ENCODE measurements at regions not wholly inside any gene's neighbourhood (a gene's known extent, or its start where the extent isn't known, plus 50 kb on each side); places are given as distances from the start of the nearest gene placed in this dataset.

GRCh38 chr3:55327131-55327920 lies 159.8 kb downstream of the WNT5A start:
- Histone ChIP-seq H3K9me3 (no peaks in the 10 kb centered on the region), H3K4me1 (no peaks in the 10 kb centered on the region), H3K36me3 (no peaks in the 10 kb centered on the region), H3K4me3 (no peak overlapping the region), H3K27me3 (no peaks in the 10 kb centered on the region), H3K27ac (no peak overlapping the region)
- DNase-seq (no peak), ATAC-seq (no peak)
- intact Hi-C loops (cut with DNase I): no loop called here
- TF ChIP-seq CTCF (IDR thresholded peaks at IDR 0.05): no peak

- no peaks in the 10 kb centered on the region for H3K27me3 ChIP-seq
- no peak overlapping the region for H3K27ac ChIP-seq
- no peaks in the 10 kb centered on the region for H3K4me1 ChIP-seq
- no peak for TF ChIP-seq CTCF (IDR thresholded peaks at IDR 0.05)
- H3K9me3 ChIP-seq: no peaks in the 10 kb centered on the region
- DNase-seq (no peak), ATAC-seq (no peak)
- H3K4me3 ChIP-seq: no peak overlapping the region
- intact Hi-C loops (cut with DNase I): no loop called here
- H3K36me3 ChIP-seq: no peaks in the 10 kb centered on the region
These were observed 164.5 kb downstream of the WNT5A start for GRCh38 chr3:55322638-55323037.

DNA sequence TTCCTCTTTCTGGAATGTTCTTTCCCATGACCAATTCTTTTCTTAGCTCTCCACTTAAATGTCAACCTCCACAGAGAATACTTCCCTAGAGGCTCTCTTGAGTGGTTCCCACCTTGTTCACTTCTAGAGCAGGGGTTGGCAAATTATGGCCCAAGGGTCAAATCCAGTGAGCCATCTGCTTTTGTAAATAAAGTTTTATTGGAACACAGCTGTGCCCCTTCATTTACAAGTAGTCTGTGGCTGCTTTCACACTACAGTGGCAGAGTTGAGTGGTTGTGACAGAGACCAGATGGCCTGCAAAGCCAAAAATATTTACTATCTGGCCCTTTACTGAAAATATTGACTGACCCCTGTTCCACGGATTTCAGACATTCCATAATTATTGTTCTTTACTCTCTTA lies 166.2 kb downstream of the WNT5A start:
- TF ChIP-seq CTCF (IDR thresholded peaks at IDR 0.05): no peak
- Histone ChIP-seq H3K4me3 (no peak overlapping the region), H3K36me3 (no peaks in the 10 kb centered on the region), H3K9me3 (no peaks in the 10 kb centered on the region), H3K27ac (no peak overlapping the region), H3K27me3 (no peaks in the 10 kb centered on the region), H3K4me1 (no peaks in the 10 kb centered on the region)
- intact Hi-C loops (cut with DNase I): no loop called here
- DNase-seq (no peak), ATAC-seq (no peak)

GRCh38 chr3:55315396-55315795 lies 171.7 kb downstream of the WNT5A start:
- no peak for TF ChIP-seq CTCF (IDR thresholded peaks at IDR 0.05)
- H3K27me3 ChIP-seq: no peaks in the 10 kb centered on the region
- no peak overlapping the region for H3K4me3 ChIP-seq
- no peaks in the 10 kb centered on the region for H3K9me3 ChIP-seq
- intact Hi-C loops (cut with DNase I): no loop called here
- H3K36me3 ChIP-seq: no peaks in the 10 kb centered on the region
- H3K4me1 ChIP-seq: no peaks in the 10 kb centered on the region
- H3K27ac ChIP-seq: no peak overlapping the region
- no peak for DNase-seq
- ATAC-seq: no peak

DNA sequence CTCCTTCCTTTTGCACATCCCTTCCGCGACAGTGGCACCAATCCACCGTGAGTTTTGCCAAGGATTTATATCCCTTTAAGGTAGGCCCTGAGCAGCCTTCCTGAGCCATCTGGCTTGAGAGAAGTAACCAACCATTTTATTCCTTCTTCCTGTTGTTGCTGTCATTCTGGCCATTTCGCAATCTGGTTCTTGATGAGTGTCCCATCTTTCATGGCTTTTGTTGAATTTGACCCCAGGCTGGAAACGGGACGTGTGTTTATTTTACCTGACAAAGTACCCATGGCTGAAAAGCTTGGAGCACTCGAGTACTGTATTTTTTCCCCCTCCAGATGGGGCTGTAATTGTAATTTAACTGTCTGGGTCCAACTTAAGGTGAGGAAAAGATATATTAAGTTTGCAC lies 173.4 kb downstream of the WNT5A start:
- Histone ChIP-seq H3K36me3 (no peaks in the 10 kb centered on the region), H3K27ac (no peak overlapping the region), H3K4me1 (no peaks in the 10 kb centered on the region), H3K9me3 (no peaks in the 10 kb centered on the region), H3K4me3 (no peak overlapping the region), H3K27me3 (no peaks in the 10 kb centered on the region)
- no peak for TF ChIP-seq CTCF (IDR thresholded peaks at IDR 0.05)
- no peak for DNase-seq
- ATAC-seq: no peak
- intact Hi-C loops (cut with DNase I): no loop called here

- Histone ChIP-seq H3K27ac (no peak overlapping the region), H3K4me1 (no peaks in the 10 kb centered on the region), H3K9me3 (no peaks in the 10 kb centered on the region), H3K4me3 (no peak overlapping the region), H3K27me3 (no peaks in the 10 kb centered on the region), H3K36me3 (no peaks in the 10 kb centered on the region)
- intact Hi-C loops (cut with DNase I): no loop called here
- ATAC-seq (no peak), DNase-seq (no peak)
- no peak for TF ChIP-seq CTCF (IDR thresholded peaks at IDR 0.05)
These were observed 177.8 kb downstream of the WNT5A start for GRCh38 chr3:55309336-55309735.

Data from upper lobe of right lung (tissue), 1 donor.